GM18508 (cell line): ENCODE measurements at regions not wholly inside any gene's neighbourhood (a gene's known extent, or its start where the extent isn't known, plus 50 kb on each side); places are given as distances from the start of the nearest gene placed in this dataset.

Source experiments
- ATAC-seq: cut with Tn5 transposase; IDR thresholded peaks from one replicate; pipeline ENCODE4 v1.9.1; 2021; ENCODE audit warnings: moderate number of reproducible peaks; ENCODE audit not compliant: insufficient read depth, unreplicated experiment

DNA sequence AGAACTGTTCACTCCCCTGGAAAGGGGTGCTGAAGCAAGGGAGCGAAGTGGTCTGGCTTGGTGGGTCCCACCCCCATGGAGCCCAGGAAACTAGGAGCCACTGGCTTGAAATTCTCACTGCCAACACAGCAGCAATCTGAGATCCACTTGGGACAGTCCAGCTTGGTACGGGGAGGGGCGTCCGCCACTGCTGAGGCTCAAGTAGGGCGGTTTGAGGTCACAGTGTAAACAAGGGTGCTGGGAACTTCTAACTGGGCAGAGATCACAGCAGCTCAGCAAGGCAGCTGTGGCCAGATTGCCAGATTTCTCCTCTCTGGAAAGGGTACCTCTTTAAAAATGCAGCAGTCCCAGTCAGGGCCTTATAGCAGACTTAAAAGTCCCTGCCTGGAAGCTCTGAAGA, 53.9 kb upstream of the GALNTL6 start:
- no peak for ATAC-seq

DNA sequence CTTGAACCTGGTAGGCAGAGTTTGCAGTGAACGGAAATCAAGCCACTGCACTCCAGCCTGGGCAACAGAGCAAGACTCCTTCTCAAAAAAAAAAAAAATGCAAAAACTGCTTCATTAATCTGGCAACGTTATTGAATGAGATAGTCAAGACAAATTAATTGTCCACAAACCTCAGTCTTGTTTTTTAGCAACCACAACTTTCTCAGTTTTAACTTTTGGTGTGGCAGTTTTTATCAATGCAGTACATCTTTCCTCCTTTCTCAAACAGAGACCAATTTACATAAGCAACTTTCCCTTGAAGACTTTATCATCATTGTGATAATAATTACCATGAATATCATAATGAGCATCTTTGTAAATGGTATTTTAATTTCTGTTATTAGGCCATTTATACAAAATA, 61.7 kb upstream of the GALNTL6 start:
- no peak for ATAC-seq

DNA sequence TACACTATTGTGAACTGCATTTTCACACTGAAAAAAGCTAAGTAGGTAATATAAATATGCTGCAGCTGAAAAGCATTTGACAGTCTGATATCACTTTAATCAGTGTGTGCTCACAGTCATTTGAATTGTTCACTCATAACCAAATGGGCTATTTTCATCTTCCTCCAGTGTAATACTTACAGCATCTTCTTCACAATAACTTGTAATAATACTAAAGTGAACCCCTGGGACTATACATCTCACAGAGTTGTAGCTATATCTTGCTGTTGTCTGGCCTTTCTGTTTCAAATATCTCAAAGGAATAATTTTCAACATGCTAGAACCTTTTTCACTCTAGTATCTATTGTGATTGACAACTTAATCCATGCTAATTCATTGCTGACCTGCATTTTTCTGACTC, 66.8 kb upstream of the GALNTL6 start:
- ATAC-seq: no peak

- ATAC-seq: no peak
These were observed 70.8 kb upstream of the GALNTL6 start for GRCh38 chr4:171742436-171742835.

DNA sequence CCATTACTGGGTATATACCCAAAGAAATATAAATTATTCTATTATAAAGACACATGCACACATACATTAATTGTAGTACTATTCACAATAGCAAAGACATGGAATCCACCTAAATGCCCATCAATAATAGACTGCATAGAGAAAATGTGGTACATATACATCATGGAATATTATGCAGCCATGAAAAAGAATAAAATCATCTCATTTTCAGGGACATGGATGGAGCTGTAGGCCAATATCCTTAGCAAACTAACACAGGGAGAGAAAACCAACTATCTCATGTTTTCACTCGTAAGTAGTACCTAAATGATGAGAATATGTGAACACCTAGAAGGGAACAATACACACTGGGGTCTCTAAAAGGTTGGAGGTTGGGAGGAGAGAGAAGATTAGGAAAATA, 86.0 kb upstream of the GALNTL6 start:
- ATAC-seq: no peak

GRCh38 chr4:171721937-171722336, 91.3 kb upstream of the GALNTL6 start:
- ATAC-seq: no peak

- ATAC-seq: no peak
These were observed 93.5 kb upstream of the GALNTL6 start for GRCh38 chr4:171719691-171720090.

- no peak for ATAC-seq
These were observed 94.5 kb upstream of the GALNTL6 start for GRCh38 chr4:171718665-171719064.

DNA sequence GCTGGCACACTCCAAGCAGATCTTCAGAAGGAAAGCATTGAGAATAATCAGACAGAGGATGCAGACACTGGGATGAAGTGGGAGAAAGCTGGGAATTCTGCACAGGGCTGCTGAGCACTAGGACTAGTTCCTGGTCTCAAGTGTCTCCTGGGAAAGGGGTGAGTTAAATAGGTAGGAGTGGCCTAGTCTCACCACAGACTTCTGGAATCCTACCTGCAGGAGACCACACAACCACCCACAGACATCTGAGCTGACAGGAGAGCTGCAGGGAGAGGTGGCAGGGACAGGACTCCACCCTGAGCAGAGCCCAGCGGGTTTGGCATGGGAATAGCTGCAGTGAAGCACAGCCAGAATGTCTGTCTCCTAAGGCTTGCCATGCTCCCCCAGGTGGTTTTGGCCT, 95.1 kb upstream of the GALNTL6 start:
- no peak for ATAC-seq

- no peak for ATAC-seq
These were observed 95.9 kb upstream of the GALNTL6 start for GRCh38 chr4:171717231-171717741.

DNA sequence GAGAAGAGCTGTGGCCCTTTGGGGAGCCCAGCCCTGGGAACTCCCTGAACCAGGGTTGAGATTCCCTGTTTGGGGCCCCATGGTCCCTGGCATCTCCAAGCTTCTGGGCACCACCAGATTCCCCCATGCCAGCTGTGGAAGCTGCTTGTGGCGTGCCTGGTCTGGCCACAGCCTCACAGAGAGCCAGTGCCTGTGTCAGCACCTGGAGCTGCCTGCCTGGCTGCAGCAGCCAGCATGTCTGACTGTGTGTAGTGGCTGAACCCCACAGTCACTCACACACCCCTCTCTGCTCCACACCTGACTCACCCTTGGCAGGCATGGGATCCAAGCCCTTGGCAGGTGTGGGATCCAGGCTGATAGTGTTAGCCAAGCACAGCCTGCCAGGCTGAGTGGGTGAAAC, 97.2 kb upstream of the GALNTL6 start:
- ATAC-seq: no peak

DNA sequence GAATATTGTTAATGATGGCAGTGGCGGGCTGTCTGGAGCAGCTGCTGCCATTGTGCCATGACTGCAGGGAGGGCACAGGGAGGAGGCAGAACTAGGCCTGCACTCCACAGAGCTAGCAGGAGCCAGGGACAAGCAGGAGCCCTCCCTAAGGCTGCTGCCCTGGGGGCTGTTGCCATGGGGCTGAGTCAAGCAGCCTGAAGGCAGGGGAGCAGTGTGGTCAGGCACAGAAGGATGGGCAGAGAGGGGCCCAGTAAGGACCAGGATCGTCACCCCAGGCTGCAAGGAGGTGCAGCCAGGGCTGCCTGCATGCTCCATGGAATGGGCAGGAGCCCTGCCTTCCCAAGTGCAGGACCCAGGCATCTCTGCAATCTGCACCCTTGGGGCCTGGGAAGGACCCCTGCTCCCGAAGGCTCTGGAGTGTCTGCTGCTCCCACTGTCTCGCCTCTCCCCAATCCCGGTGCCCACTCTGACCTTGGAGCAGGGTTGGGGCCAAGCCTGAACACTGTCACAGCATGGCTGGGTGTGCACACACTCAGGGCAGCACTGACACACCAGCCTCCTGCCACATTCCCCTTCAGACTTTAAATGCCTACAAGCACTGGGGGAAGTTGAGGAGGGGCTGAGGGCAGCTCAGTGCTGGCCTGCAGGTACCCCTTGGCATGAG, 98.3 kb upstream of the GALNTL6 start:
- no peak for ATAC-seq

- ATAC-seq: no peak
These were observed 102.5 kb upstream of the GALNTL6 start for GRCh38 chr4:171710743-171711142.

DNA sequence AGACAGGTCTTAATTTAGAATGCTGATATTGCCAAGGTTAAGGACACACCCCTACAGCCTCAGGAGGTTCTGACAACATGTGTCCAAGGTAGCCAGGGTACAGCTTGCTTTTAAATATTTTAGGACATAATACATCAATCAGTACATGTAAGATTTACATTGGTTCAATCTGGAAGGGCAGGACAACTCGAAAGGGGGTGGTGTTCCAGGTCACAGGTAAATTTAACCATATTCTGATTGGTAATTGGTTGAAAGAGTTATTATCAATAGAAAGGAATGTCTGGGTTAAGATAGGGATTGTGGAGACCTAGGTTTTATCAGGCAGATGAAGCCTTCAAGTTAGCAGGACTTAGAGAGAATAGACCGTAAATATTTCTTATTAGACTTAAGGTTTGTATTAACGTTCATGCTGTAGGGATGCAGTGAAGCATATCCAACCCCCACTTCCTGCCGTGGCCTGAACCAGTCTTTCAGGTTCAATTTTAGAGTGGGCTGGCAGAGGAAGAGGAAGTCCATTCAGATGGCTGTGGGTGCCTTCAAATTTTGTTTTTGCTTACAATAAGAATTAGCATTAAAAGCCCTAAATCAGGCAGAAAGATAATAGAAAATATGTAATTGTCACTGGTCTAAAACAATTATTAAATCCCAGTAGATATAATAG, 136.5 kb upstream of the GALNTL6 start:
- peak; percentile 98 for ATAC-seq

GRCh38 chr4:171674781-171675180, 138.4 kb upstream of the GALNTL6 start:
- ATAC-seq: no peak

DNA sequence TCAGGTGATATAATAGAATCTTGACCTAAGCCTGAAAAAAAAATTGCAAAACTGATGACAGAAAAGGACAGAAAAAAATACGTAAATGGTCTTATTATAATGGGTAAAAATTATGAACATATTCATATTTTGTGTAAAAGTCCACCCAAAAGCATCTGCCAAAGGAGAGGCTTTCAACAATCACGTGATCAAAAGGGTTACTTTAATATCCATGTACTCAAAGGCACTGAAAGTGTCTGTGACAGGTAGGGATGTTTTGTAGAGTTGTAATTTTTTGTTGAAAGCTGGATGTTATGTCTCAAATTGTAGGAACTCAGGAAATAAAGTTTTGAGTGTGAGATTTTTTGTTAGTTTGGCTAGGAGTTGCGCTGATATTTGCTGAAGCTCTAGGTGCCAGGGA, 144.8 kb upstream of the GALNTL6 start:
- no peak for ATAC-seq

DNA sequence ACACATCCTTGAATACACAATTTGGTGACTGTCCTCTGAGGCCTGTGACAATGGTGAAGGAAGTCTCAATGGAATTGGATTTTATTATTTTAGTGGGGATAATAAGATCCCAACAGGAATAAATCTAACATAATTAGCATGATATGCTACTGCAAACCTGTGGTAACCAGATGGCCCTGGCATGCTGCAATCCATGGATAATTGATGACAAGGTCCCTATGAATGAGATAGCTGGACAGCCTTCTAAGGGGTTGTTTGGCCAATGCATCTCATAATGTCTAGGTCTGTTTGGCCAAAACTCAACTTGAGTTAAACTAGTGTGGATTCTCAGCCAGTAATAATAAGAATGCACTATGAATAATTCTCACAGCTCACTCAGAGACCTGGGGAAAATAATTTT, 145.3 kb upstream of the GALNTL6 start:
- no peak for ATAC-seq

GRCh38 chr4:171651071-171651470, 162.1 kb upstream of the GALNTL6 start:
- ATAC-seq: no peak

- peak; percentile 61 for ATAC-seq
These were observed 162.7 kb upstream of the GALNTL6 start for GRCh38 chr4:171650543-171650942.

- ATAC-seq: no peak
These were observed 164.3 kb upstream of the GALNTL6 start for GRCh38 chr4:171648926-171649325.

DNA sequence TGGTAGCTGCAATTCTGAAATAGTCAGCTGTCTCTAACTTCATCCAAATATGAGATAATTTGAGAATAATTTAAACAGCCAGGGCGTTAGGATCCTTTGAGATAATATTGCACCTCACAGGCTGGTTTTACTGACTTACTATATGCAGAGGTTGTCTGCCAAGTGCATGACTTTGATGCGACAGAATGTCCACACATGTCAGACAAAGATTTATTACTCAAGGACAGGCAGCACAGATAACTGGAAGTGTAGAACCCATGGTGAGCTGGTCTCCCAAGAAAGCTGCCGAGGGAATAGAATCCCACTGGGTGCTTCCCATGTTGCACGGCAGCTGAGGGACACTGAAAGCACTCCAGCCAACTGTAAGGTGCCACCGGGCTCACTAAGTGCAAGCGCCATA, 166.2 kb upstream of the GALNTL6 start:
- no peak for ATAC-seq

DNA sequence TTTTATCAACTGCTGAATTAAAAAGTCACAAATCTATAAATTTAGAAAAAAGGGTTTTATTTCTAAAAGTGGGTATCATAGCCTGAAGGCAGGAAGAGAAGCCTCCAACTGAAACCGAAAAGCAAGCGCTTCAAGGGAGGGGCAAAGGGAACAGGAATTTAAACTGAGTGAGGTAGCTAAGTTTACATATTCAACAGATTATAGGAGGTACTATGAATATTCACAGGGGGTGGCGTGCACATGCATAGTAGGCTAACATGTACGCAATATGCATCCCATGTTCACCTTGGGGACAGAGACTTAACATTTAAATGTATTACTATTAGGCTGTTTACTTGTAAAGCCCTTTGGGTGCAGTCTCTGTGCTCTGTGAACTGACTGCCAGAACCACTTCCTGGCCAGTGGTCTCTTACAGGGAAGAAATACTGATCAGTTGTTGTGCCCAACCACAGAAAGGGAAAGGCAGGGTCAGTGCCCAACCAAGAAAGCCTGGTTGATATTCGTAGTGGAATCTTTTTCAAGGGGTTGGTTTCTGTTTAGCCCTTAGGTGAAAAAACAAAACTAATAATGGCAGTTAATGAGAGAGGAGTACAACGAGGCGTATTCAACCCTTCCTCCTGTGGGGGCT, 168.7 kb upstream of the GALNTL6 start:
- peak; percentile 86 for ATAC-seq
